MM.1S (cell line): ENCODE measurements at regions not wholly inside any gene's neighbourhood (a gene's known extent, or its start where the extent isn't known, plus 50 kb on each side); places are given as distances from the start of the nearest gene placed in this dataset.

Experiments used
- DNase-seq: peaks from one replicate; pipeline ENCODE4 v3.0.0-alpha.2; 2015
- H2AFZ ChIP-seq: fragments of 300-600 bp; sonication (generic); 2 replicates; pipeline ENCODE4 v1.6.0; 2016; ENCODE audit warnings: antibody characterized with exemption, low read length
- H3F3A ChIP-seq: fragments of 300-600 bp; sonication (generic); 2 replicates; pipeline ENCODE4 v1.6.1; 2016; ENCODE audit warnings: mild to moderate bottlenecking, antibody characterized with exemption, low read length, moderate library complexity, mixed read lengths; ENCODE audit not compliant: insufficient read depth
- H3K27ac ChIP-seq: fragments of 300-600 bp; sonication (generic); 2 replicates; pipeline ENCODE4 v1.5.1; 2016; ENCODE audit warnings: mild to moderate bottlenecking, low read length
- H3K27me3 ChIP-seq: fragments of 300-600 bp; sonication (generic); replicated peaks from 2 replicates; pipeline ENCODE4 v1.6.0; 2016; ENCODE audit warnings: low read length; ENCODE audit not compliant: insufficient read depth
- H3K36me3 ChIP-seq: fragments of 300-600 bp; sonication (generic); replicated peaks from 2 replicates; pipeline ENCODE4 v1.6.1; 2016; ENCODE audit warnings: mild to moderate bottlenecking, low read length, mixed read lengths; ENCODE audit not compliant: insufficient read depth
- H3K4me1 ChIP-seq: fragments of 300-600 bp; sonication (generic); 2 replicates; pipeline ENCODE4 v1.6.1; 2016; ENCODE audit warnings: low read length, mixed read lengths
- H3K4me2 ChIP-seq: fragments of 300-600 bp; sonication (generic); 2 replicates; pipeline ENCODE4 v1.6.0; 2016; ENCODE audit warnings: low read depth, low read length
- H3K4me3 ChIP-seq: fragments of 300-600 bp; sonication (generic); 2 replicates; pipeline ENCODE4 v1.5.1; 2016; ENCODE audit warnings: low read length, mixed read lengths
- H3K79me2 ChIP-seq: fragments of 300-600 bp; sonication (generic); 2 replicates; pipeline ENCODE4 v1.6.1; 2016; ENCODE audit warnings: mixed run types, low read length, mixed read lengths
- H3K9ac ChIP-seq: fragments of 300-600 bp; sonication (generic); 2 replicates; pipeline ENCODE4 v1.6.1; 2016; ENCODE audit warnings: low read length, mixed read lengths
- H3K9me2 ChIP-seq: fragments of 300-600 bp; sonication (generic); replicated peaks from 2 replicates; pipeline ENCODE4 v1.6.1; 2016; ENCODE audit warnings: mild to moderate bottlenecking, low read length, mixed read lengths; ENCODE audit not compliant: insufficient read depth
- H3K9me3 ChIP-seq: fragments of 300-600 bp; sonication (generic); replicated peaks from 2 replicates; pipeline ENCODE4 v1.6.1; 2016; ENCODE audit warnings: mild to moderate bottlenecking, low read length, mixed read lengths; ENCODE audit not compliant: insufficient read depth
- H4K20me1 ChIP-seq: fragments of 300-600 bp; sonication (generic); 2 replicates; pipeline ENCODE4 v1.6.1; 2016; ENCODE audit warnings: mild to moderate bottlenecking, low read length, moderate library complexity, mixed read lengths; ENCODE audit not compliant: insufficient read depth
- EZH2 ChIP-seq: fragments of 300-600 bp; sonication (generic); optimal IDR thresholded peaks from 2 replicates; pipeline ENCODE3; 2017; ENCODE audit warnings: low read depth, mild to moderate bottlenecking, antibody characterized with exemption, low read length, mixed read lengths
- EZH2phosphoT487 ChIP-seq: fragments of 300-600 bp; sonication (generic); IDR thresholded peaks from 2 replicates; pipeline ENCODE4 v1.6.1; 2018; ENCODE audit warnings: antibody characterized with exemption, low read length
- TF ChIP-seq, protein P1 (sequence below): fragments of 300-600 bp; sonication (generic); IDR thresholded peaks from 2 replicates; pipeline ENCODE4 v1.5.1; 2016; ENCODE audit warnings: antibody characterized with exemption, low read length, mixed read lengths

DNA sequence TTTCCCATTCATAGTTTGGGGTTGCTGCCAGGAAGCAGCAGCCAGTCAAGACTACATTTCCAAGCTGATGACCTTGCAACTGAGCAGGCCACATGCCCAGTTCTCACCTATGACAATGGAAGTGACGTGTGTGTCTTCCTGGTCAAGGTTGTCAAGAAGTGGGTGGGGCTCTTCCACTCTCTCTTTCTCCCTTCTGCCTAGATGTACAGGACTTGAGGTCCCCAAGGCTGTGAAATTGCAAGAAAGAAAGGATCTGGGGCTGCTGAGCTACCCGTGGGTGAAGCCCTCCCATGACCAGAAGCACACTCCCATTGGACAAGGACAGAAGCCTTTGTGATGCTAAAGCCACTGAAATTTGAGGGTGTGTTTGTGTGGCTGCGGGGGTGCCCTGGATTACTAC is 175.1 kb downstream of the LINC00237 start:
- TF ChIP-seq, protein P1, sequence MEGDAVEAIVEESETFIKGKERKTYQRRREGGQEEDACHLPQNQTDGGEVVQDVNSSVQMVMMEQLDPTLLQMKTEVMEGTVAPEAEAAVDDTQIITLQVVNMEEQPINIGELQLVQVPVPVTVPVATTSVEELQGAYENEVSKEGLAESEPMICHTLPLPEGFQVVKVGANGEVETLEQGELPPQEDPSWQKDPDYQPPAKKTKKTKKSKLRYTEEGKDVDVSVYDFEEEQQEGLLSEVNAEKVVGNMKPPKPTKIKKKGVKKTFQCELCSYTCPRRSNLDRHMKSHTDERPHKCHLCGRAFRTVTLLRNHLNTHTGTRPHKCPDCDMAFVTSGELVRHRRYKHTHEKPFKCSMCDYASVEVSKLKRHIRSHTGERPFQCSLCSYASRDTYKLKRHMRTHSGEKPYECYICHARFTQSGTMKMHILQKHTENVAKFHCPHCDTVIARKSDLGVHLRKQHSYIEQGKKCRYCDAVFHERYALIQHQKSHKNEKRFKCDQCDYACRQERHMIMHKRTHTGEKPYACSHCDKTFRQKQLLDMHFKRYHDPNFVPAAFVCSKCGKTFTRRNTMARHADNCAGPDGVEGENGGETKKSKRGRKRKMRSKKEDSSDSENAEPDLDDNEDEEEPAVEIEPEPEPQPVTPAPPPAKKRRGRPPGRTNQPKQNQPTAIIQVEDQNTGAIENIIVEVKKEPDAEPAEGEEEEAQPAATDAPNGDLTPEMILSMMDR: no peak
- TF ChIP-seq EZH2: no peak
- TF ChIP-seq EZH2phosphoT487: no peak
- no peaks in the 10 kb centered on the region for H4K20me1 ChIP-seq
- no peak for DNase-seq

DNA sequence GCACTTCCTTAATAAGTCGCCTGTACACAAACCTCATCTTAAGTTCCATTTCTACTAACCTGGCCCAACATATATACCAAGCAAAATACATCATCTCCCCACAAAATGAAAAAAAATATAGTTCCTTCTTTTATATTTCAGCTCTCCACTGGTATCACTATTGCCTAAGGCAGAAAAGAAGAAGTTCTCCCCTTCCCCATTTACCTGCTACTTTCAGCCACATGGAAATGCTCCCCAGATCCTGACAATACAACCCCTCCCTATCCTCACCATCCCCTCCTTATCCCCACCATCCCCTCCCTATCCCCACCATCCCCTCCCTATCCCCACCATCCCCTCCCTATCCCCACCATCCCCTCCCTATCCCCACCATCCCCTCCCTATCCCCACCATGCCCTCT is 175.7 kb downstream of the LINC00237 start:
- Histone ChIP-seq H3K4me2 (no peak overlapping the region), H4K20me1 (no peaks in the 10 kb centered on the region), H3K27me3 (no peaks in the 10 kb centered on the region), H3K9me2 (no peaks in the 10 kb centered on the region), H3K4me3 (no peak overlapping the region), H3K4me1 (no peaks in the 10 kb centered on the region), H3K27ac (no peak overlapping the region), H3F3A (no peaks in the 10 kb centered on the region), H3K36me3 (no peaks in the 10 kb centered on the region), H3K9ac (no peak overlapping the region), H3K79me2 (no peaks in the 10 kb centered on the region), H2AFZ (no peak overlapping the region), H3K9me3 (no peaks in the 10 kb centered on the region)
- no peak for TF ChIP-seq EZH2
- TF ChIP-seq, protein P1: no peak
- no peak for TF ChIP-seq EZH2phosphoT487
- no peak for DNase-seq

More for the DNA sequence above, 175.1 kb downstream of the LINC00237 start:
- no peaks in the 10 kb centered on the region for H3K27me3 ChIP-seq
- no peaks in the 10 kb centered on the region for H3K4me1 ChIP-seq
- H3K4me2 ChIP-seq: no peak overlapping the region
- H3K79me2 ChIP-seq: no peaks in the 10 kb centered on the region
- no peaks in the 10 kb centered on the region for H3F3A ChIP-seq
- H3K4me3 ChIP-seq: no peak overlapping the region
- H3K9ac ChIP-seq: no peak overlapping the region
- H2AFZ ChIP-seq: no peak overlapping the region
- no peaks in the 10 kb centered on the region for H3K36me3 ChIP-seq
- H3K9me2 ChIP-seq: no peaks in the 10 kb centered on the region
- H3K9me3 ChIP-seq: no peaks in the 10 kb centered on the region
- H3K27ac ChIP-seq: no peak overlapping the region

DNA sequence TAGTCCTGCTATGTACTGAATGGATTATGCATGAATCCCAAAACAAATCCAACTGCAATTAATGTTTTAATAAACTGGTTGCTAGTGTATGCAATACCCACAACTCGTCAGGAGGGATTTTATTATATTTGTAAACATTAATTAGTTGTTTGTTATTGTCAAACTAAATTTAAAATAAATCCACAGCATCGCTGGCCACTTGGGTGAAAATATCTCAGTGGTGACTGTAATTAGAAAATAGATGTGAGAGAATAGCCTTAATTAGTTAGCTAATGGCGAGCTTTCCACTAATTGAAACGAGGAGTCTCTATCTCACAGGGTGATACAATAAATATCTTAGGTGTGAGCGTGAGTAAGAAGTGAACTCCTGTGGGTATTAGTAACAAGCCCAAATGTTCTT is 176.8 kb downstream of the LINC00237 start:
- Histone ChIP-seq H3K9me2 (no peaks in the 10 kb centered on the region), H3K4me1 (no peaks in the 10 kb centered on the region), H3K4me3 (no peak overlapping the region), H3K4me2 (no peak overlapping the region), H3K79me2 (no peaks in the 10 kb centered on the region), H3K9ac (no peak overlapping the region), H3K9me3 (no peaks in the 10 kb centered on the region), H4K20me1 (no peaks in the 10 kb centered on the region), H3F3A (no peaks in the 10 kb centered on the region), H3K27ac (no peak overlapping the region), H2AFZ (no peak overlapping the region), H3K36me3 (no peaks in the 10 kb centered on the region), H3K27me3 (no peaks in the 10 kb centered on the region)
- no peak for DNase-seq
- TF ChIP-seq EZH2phosphoT487 (no peak), EZH2 (no peak)
- TF ChIP-seq, protein P1: no peak
